GM18951 (cell line): ENCODE measurements at regions not wholly inside any gene's neighbourhood (a gene's known extent, or its start where the extent isn't known, plus 50 kb on each side); places are given as distances from the start of the nearest gene placed in this dataset.
"Not testable (repeated sequence)": the region's sequence is repeated elsewhere in the genome, so short reads cannot be mapped to it uniquely, and the experiment has no call there.

Source experiments
- POLR2A ChIP-seq: IDR thresholded peaks from 4 replicates; pipeline ENCODE4 v1.6.1; 2011; ENCODE audit warnings: mild to moderate bottlenecking; ENCODE audit not compliant: insufficient read length, insufficient read depth; ENCODE audit errors: extremely low read depth
- in situ Hi-C: fragments of 300-500 bp; cut with MboI; formaldehyde crosslinking; loops from one replicate; pipeline ENCODE4 v1.12.0; 2022; ENCODE audit warnings: low sequenced_read_pairs, mixed read lengths, inconsistent platforms; ENCODE audit not compliant: unreplicated experiment

DNA sequence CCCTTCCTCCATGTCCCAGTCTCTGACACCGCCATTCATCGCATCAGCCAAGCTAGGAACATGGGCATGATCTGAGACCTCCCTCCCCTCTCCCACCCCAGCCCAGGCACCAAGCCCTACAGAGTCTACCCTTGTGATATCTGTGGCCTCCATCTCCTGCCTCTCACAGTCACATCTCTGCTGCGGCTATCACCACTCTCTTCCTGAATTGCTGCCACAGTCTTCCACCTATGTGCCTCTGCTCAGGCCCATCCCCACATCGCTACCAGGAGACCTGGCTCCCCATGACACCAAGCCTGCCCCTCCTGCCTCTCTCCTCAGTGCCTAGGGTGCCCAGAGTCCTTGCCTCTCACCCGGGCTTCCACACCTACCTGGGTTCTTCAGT, 82.7 kb upstream of the BCAR3 start:
- TF ChIP-seq POLR2A: no peak
- in situ Hi-C loops: no loop called here

DNA sequence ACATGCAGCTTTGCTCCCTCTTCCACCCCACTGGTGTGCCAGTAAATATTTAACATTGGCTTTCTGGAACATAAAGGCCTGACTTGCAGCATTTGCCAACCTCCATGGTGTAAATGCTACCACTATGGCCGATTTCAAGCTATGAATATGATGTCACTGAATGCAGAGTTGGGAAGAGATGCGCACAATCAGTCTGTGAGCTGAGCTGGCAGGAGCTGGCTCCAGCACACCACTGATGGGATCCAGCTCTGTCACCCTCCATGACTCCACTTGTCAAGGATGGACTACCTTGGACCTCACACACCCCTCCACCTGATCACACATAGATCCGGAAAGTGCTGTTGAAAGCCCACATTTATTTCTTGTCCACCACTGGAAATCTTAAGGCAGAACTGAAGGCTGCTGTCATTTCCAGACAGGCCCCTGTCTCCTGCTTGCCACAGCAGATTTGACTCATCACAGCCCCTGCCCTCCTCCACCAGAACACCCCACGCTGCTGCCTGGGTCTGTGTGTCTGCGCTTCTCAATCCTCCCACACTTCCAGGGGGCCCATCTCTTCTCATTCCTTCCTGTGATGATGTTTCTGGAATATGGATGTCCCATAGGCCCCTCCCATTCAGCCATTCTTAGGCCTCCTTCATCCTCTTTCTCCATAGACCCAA, 82.2 kb upstream of the BCAR3 start:
- in situ Hi-C loops: no loop called here
- no peak for TF ChIP-seq POLR2A

DNA sequence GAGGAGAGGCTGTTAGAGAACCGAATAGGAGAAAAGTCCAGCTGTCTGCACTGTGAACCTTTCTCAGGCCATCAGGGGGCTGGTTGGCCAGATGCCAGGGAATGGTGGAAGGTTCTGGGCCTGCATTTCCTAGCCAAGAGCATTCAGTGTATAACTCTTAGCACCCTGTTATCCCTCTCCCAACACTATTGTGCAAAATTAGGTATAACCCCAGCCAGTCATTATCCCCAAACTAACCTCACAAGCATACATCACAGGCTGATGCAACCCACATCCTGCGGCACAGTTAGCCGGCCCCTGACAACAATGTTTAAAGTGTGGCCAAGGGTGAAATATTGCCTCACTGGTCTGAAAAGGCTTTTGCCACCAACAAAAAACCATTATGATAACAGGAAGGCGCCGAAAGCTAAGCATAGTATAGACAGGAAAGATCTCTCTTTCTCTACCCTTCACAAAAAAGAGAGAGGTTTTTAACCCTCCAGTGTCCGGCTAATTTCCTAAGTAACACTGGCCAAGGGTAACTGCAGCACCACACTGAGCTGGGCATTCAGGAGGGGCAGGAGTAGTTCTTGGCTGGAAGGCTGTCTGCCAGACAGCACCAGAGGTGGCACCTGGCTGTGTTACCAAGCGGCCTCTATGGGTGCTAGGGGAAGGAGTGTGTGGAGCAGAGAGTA, 77.3 kb upstream of the BCAR3 start:
- no peak for TF ChIP-seq POLR2A
- in situ Hi-C loops: no loop called here

DNA sequence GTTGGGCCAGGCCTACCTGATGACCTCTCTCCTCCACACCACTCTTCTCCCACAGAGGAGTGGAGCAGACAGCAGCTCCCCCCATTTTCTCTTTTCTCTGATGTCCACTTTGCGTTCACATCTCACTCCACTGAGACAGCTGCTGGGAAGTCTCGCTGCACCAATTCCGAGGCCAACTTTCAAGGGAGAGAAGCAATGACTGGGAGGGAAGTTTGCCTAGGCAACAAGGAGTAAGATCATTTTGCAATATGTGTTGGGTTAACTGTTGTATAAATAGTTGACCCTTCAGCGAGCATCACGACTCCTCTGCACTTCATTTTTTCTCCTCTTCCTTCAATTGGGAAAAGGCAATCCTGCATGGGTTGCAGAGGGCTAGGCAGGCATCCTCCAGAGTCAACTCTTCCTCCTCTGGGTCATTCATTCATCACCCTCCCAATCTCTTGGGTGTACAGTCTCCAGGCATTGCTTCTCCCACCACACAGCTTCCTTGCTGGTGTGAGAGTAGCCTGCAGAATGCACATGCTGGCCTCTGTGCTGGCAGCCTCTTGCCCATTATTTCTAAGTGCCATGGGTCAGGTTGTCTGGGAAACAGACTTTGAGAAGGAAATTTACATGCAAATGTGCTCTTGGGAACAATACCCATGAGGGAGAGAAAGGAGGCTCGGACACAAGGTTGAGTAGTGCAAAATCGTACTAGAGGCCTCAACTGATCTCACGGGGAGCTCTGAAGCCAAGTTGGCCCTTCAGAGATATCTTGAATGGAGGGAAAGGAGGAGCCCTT, 75.8 kb upstream of the BCAR3 start:
- TF ChIP-seq POLR2A: no peak

DNA sequence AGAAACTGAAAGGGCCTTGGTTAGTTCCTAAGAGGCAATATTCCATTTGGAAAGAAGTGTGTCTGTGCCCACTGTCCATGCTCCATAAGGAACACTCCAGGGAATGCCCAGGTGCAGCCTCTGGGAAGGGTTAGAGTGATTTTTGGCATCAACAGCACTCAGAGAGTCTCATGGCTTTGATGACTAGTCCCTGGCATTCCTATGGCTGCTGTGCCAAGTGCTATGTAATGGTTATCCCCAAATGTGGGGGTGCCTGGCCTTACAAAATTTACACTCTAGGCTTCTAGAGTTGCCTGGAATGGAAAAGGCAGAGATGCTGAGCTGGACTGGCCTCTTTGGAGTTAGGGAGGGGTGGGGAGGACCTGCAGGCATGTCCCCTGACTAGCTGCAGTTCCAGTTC, 75.0 kb upstream of the BCAR3 start:
- in situ Hi-C loops: no loop called here
- TF ChIP-seq POLR2A: no peak

More for the DNA sequence above, 75.8 kb upstream of the BCAR3 start:
- in situ Hi-C loops: no loop called here

DNA sequence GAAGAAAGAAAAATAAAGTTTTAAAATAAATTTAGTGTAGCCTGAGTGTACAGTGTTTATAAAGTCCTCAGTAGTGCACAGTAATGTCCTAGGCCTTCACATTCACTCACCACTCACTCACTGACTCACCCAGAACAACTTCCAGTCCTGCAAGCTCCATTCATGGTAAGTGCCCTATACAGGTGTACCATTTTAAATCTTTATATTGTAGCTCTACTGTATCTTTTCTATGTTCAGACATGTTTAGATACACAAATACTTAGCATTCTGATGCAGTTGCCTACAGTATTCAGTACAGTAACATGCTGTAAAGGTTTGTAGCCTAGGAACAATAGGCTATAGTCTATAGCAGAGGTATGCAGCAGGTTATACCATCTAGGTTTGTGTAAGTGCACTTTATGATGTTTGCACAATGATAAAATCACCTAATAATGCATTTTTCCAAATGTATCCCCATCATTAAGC, 73.6 kb upstream of the BCAR3 start:
- in situ Hi-C loops: not testable (repeated sequence)

DNA sequence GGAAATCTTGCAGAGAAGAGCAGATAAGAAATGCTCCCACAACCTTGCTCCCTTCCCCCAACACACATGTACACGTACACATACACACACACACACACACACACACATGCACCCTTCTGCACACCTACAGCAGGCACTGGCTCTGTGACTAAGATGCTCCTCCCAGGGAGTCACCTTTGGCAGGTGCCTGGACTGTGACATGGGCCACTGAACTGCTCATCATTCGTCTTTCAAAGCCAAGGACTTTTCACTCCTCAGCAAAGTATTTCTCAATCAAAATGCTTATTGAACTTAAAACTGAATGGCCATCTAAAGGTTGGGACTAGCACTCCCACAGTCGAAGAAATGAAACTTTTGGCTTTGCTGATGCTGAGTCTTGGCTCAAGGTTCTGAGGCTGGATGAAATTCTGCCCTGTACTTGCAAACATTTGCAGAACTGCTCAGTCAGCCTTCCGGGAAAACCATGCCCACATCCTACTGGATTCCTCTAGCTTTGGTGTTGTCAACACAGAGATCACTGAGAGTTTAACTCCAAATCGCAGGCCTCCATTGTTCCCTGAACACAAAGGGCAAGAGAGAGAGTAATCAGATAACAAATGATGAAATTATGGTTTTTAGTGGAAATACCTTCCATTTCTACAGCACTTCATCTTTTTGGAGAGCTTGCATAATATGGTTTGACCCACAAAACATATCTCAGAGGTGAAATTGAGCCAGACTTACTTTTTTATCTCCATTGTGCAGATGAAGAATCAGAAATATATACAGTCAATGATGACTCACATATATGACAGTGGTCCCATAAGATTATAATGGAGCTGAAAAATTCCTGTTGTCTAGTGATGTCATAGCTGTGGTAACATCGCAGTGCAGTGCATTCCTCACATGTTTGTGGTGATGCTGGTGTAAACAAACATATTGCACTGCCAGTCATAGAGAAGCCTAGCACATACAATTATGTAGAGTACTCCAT, 72.4 kb upstream of the BCAR3 start:
- in situ Hi-C loops: no loop called here
- no peak for TF ChIP-seq POLR2A

DNA sequence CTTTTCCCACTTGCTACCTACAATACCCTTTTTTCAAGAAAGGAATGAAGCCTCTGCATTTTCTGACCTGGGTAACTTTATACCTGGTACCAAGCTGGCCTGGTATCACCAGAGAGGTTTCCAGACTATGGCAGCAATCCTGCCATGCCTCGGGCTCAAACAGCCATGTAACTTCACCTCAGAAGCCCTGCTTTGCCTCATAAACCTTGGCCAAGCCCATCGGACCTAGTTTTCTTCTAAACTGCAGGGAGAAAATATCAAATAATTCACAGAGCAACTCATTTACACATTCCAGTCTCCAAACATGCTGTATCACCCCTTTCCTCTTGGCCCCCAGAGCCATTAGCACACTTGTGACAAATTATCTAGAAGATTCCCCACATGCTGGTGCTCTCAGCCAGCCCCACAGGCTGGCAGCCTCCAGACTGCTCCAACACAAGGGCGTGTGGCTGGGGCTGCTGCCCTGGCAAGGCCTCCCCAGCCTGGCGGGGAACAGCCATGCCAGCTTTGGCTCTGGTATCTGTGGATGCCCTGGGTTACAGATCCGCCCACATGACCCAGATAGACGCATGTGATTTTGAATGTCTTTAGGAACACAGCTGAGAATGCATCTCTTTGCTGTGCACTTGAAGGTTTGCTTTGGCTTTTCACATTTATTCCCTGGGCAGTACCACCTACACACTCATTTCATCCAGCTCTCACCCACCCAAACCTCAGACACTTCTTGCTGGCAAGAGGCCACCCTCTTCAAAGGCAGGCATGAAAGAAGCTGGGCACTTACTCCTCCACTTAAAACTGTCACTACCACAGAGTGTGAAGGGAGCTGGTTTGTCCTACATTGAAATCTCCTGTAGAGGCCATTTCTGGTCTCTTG, 70.0 kb upstream of the BCAR3 start:
- TF ChIP-seq POLR2A: no peak
- in situ Hi-C loops: no loop called here

DNA sequence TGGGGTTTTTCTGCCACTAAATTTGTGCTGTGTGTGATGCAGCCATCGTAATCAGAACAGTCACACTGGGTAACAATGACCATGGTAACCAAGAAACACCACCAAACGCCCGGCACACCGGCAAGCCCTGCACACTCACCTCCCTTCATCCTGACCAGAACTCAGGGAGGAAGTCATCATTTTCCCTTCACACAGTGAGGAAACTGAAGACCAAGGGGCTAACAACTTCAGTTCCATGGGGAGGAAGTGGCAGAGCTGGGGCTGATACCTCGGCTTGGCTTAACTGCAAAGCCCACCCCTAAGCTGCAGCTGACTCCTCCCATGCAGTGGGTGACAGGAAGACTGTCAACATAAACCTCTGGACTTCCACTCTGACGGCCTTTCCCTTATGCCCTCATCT, 69.3 kb upstream of the BCAR3 start:
- TF ChIP-seq POLR2A: no peak
- in situ Hi-C loops: no loop called here

DNA sequence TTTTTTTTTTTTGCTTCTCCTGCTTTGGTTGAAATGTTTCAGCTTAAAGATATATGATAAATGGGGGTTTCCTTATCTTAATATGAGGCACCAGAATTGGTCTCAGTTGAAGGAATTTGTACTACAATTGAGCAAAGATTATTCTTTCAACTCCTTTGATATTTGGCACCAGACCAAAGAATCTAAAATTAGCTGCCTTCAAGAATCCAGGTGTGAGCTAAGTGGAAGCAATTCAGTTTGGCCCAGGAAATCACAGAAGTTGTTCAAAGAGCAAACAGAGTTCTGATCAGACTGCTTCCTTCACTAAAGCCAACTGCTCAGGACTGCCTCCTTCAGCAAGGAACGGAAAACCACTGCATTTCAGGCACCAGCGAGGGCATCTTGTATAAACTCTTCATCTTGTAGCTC, 68.3 kb upstream of the BCAR3 start:
- in situ Hi-C loops: no loop called here
- TF ChIP-seq POLR2A: no peak

DNA sequence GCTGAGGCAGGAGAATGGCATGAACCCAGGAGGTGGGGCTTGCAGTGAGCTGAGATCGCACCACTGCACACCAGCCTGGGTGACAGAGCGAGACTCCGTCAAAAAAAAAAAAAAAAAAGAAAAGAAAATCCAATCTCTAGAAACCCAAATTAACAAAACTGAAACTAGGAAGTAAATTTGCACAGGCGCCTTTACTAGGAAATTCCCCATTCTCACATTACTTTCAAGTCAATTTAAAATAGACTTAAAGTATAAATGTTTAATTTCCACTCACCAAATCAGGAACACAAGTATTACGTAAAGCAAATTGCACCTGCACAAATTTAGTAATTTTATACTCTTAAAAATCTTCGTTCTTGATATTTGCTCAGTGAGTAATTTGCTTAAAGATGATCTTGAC, 67.8 kb upstream of the BCAR3 start:
- in situ Hi-C loops: no loop called here
- no peak for TF ChIP-seq POLR2A

DNA sequence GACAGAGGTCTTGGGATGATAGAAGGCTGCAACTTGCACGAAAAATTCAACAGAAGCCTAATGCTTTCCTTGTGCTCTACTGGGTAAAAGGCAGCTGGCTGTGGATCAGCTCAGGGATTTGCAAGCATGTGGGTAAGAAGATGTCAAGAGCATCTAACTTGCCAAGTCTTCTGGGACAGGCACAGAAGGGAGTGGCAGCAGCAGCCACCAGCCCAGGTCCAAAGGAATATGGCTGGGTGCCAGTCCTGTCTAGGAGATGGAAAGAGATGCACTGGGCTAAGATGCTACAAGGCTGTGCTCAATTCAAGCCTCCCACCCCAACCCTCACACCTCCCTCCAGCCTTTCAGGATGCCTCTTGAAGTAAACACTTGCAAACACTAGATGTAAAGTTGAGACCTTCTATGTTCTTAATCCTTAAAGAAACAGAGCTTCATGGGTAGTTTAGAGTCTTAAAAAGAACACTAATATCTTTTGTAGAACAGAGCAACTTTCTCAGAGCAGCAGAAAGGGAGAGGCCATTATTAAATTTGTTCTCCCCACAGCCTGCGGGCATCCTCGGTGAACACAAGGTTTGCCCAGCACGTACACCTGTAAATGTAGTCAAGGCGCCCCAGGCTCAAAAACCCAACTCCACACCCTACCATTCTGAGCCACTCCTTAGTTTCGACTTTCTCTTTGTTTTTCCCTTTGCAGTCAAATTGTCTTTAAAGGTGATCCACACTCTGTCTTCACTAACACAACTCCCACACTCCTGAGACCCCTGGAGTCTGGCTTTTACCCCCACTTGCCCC, 64.6 kb upstream of the BCAR3 start:
- TF ChIP-seq POLR2A: no peak
- in situ Hi-C loops: no loop called here
